Loucy (cell line): ENCODE measurements at regions not wholly inside any gene's neighbourhood (a gene's known extent, or its start where the extent isn't known, plus 50 kb on each side); places are given as distances from the start of the nearest gene placed in this dataset.

Experiments used
- EZH2phosphoT487 ChIP-seq: fragments of 200-600 bp; IDR thresholded peaks from 2 replicates; pipeline ENCODE4 v1.6.1; 2018; ENCODE audit warnings: antibody characterized with exemption, mild to moderate bottlenecking, moderate library complexity, borderline replicate concordance
- TF ChIP-seq, protein P1 (sequence below): fragments of 200-600 bp; sonication (generic); conservative IDR thresholded peaks from 2 replicates; pipeline ENCODE4 v1.5.1; 2014; ENCODE audit warnings: mild to moderate bottlenecking, antibody characterized with exemption, low read length

DNA sequence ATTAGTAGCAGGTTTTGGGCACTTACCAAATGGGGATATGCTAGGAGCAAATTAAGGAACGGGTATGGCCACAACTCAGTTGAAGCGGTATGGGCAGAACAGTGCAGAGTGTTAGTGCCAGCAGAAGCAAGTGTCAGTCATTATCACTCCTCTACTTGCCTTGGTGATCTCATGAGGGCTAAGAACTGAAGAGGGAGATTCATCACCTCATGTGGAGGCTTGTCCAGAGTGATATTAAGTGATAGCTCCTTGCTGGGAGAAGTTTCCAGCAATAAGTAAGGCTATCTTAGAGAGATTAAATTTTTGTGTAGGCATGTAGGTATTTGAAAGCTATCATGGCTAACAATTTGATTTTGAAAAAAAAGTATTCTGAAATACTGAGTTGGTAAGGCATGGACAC lies 615.4 kb upstream of the SMIM31 start:
- TF ChIP-seq, protein P1, sequence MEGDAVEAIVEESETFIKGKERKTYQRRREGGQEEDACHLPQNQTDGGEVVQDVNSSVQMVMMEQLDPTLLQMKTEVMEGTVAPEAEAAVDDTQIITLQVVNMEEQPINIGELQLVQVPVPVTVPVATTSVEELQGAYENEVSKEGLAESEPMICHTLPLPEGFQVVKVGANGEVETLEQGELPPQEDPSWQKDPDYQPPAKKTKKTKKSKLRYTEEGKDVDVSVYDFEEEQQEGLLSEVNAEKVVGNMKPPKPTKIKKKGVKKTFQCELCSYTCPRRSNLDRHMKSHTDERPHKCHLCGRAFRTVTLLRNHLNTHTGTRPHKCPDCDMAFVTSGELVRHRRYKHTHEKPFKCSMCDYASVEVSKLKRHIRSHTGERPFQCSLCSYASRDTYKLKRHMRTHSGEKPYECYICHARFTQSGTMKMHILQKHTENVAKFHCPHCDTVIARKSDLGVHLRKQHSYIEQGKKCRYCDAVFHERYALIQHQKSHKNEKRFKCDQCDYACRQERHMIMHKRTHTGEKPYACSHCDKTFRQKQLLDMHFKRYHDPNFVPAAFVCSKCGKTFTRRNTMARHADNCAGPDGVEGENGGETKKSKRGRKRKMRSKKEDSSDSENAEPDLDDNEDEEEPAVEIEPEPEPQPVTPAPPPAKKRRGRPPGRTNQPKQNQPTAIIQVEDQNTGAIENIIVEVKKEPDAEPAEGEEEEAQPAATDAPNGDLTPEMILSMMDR, result no peak
- TF ChIP-seq EZH2phosphoT487, result no peak
